Right ventricle myocardium superior (tissue), 1 donor: ENCODE measurements at regions not wholly inside any gene's neighbourhood (a gene's known extent, or its start where the extent isn't known, plus 50 kb on each side); places are given as distances from the start of the nearest gene placed in this dataset. TPM values are rescaled to one million over a fixed set of nuclear protein-coding genes. Genes with fewer than 3 reads are reported as not detected.

ENCODE experiments used
- microRNA-seq: library from miRNA; unstranded; fragments of <30 nt; microRNA quantifications from one replicate; pipeline ENCODE4 v1.2.0, GENCODE V29; 2020
- donor health status: DM: no; HTN: yes; CAD: no; lungs with severe emphysema.

Small RNAs in the stretch of these regions (microRNA-seq; reads per million reads assigned to microRNA genes)
- gene MIR3680-1, result not detected
